Hepatocyte (in vitro differentiated cells): ENCODE measurements at regions not wholly inside any gene's neighbourhood (a gene's known extent, or its start where the extent isn't known, plus 50 kb on each side); places are given as distances from the start of the nearest gene placed in this dataset.

Experiments
- EZH2phosphoT487 ChIP-seq: fragments of 200-600 bp; sonication (generic); IDR thresholded peaks from one replicate; pipeline ENCODE4 v1.6.1; 2018; ENCODE audit warnings: antibody characterized with exemption, mild to moderate bottlenecking, low read depth, moderate library complexity; ENCODE audit not compliant: unreplicated experiment, severe bottlenecking
- TF ChIP-seq, protein P1 (sequence below): fragments of 200-600 bp; sonication (generic); IDR thresholded peaks from 2 replicates; pipeline ENCODE4 v1.5.1; 2016; ENCODE audit warnings: antibody characterized with exemption, mild to moderate bottlenecking; ENCODE audit not compliant: poor library complexity

DNA sequence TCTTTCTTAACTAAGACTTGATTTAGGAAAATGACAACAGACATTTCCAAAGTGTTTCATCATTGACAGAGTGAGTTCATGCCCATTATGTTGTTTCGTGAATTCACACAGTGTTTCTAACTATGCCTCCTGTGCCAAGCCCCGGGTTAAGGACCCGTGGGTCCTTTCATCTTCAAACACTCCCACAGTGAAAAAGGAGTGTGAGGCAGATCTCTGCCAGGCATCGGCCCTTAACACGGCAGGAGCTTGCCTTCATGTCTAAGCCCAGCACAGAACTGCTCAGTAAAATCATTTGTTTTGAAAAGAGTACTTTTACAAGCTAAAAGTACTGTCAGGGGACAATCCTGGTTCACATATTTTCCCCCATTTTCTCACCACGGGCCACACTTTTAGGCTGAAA is 80.0 kb upstream of the FOXB1 start:
- TF ChIP-seq, protein P1, sequence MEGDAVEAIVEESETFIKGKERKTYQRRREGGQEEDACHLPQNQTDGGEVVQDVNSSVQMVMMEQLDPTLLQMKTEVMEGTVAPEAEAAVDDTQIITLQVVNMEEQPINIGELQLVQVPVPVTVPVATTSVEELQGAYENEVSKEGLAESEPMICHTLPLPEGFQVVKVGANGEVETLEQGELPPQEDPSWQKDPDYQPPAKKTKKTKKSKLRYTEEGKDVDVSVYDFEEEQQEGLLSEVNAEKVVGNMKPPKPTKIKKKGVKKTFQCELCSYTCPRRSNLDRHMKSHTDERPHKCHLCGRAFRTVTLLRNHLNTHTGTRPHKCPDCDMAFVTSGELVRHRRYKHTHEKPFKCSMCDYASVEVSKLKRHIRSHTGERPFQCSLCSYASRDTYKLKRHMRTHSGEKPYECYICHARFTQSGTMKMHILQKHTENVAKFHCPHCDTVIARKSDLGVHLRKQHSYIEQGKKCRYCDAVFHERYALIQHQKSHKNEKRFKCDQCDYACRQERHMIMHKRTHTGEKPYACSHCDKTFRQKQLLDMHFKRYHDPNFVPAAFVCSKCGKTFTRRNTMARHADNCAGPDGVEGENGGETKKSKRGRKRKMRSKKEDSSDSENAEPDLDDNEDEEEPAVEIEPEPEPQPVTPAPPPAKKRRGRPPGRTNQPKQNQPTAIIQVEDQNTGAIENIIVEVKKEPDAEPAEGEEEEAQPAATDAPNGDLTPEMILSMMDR, result no peak
- no peak for TF ChIP-seq EZH2phosphoT487
